HEK293 (cell line): ENCODE measurements at regions not wholly inside any gene's neighbourhood (a gene's known extent, or its start where the extent isn't known, plus 50 kb on each side); places are given as distances from the start of the nearest gene placed in this dataset.

Experiments
- SALL2 ChIP-seq: fragments of 450-650 bp; formaldehyde crosslinking; IDR thresholded peaks from 2 replicates; pipeline ENCODE4 v1.5.0; 2017; ENCODE audit warnings: missing biosample characterization, mild to moderate bottlenecking, missing genetic modification characterization, borderline replicate concordance
- ZBTB26 ChIP-seq: fragments of 450-650 bp; formaldehyde crosslinking; optimal IDR thresholded peaks from 2 replicates; pipeline ENCODE3; 2016; ENCODE audit warnings: missing biosample characterization, mild to moderate bottlenecking, missing genetic modification characterization
- ZFP3 ChIP-seq: fragments of 450-650 bp; formaldehyde crosslinking; IDR thresholded peaks from 2 replicates; pipeline ENCODE4 v1.5.1; 2016; ENCODE audit warnings: low read depth, missing biosample characterization, missing genetic modification characterization
- ZNF350 ChIP-seq: fragments of 450-650 bp; formaldehyde crosslinking; IDR thresholded peaks from 2 replicates; pipeline ENCODE4 v1.5.0; 2017; ENCODE audit warnings: missing biosample characterization, mild to moderate bottlenecking, missing genetic modification characterization
- ZNF654 ChIP-seq: fragments of 450-650 bp; formaldehyde crosslinking; IDR thresholded peaks from 2 replicates; pipeline ENCODE4 v1.5.1; 2016; ENCODE audit warnings: low read depth, missing biosample characterization, missing genetic modification characterization
- ZNF792 ChIP-seq: fragments of 450-650 bp; formaldehyde crosslinking; IDR thresholded peaks from 2 replicates; pipeline ENCODE4 v1.5.1; 2016; ENCODE audit warnings: missing biosample characterization, missing genetic modification characterization
- TF ChIP-seq, protein P1 (sequence below): fragments of 450-650 bp; formaldehyde crosslinking; IDR thresholded peaks from 2 replicates; pipeline ENCODE4 v1.5.1; 2016; ENCODE audit warnings: missing biosample characterization, missing genetic modification characterization

- TF ChIP-seq ZNF654 (no peak), ZNF350 (no peak), SALL2 (tag by site-specific recombination) (no peak), ZFP3 (tag by site-specific recombination) (no peak), ZBTB26 (tag by site-specific recombination) (no peak), ZNF792 (tag by site-specific recombination) (no peak)
- TF ChIP-seq, protein P1, sequence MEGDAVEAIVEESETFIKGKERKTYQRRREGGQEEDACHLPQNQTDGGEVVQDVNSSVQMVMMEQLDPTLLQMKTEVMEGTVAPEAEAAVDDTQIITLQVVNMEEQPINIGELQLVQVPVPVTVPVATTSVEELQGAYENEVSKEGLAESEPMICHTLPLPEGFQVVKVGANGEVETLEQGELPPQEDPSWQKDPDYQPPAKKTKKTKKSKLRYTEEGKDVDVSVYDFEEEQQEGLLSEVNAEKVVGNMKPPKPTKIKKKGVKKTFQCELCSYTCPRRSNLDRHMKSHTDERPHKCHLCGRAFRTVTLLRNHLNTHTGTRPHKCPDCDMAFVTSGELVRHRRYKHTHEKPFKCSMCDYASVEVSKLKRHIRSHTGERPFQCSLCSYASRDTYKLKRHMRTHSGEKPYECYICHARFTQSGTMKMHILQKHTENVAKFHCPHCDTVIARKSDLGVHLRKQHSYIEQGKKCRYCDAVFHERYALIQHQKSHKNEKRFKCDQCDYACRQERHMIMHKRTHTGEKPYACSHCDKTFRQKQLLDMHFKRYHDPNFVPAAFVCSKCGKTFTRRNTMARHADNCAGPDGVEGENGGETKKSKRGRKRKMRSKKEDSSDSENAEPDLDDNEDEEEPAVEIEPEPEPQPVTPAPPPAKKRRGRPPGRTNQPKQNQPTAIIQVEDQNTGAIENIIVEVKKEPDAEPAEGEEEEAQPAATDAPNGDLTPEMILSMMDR (tag by site-specific recombination), result no peak
Observed at GRCh38 chr5:35468811-35469210, 148.9 kb upstream of the SPEF2 start.
